ENCODE measurements at regions not wholly inside any gene's neighbourhood (a gene's known extent, or its start where the extent isn't known, plus 50 kb on each side); places are given as distances from the start of the nearest gene placed in this dataset.
"Not testable (repeated sequence)": the region's sequence is repeated elsewhere in the genome, so short reads cannot be mapped to it uniquely, and the experiment has no call there.

DNA sequence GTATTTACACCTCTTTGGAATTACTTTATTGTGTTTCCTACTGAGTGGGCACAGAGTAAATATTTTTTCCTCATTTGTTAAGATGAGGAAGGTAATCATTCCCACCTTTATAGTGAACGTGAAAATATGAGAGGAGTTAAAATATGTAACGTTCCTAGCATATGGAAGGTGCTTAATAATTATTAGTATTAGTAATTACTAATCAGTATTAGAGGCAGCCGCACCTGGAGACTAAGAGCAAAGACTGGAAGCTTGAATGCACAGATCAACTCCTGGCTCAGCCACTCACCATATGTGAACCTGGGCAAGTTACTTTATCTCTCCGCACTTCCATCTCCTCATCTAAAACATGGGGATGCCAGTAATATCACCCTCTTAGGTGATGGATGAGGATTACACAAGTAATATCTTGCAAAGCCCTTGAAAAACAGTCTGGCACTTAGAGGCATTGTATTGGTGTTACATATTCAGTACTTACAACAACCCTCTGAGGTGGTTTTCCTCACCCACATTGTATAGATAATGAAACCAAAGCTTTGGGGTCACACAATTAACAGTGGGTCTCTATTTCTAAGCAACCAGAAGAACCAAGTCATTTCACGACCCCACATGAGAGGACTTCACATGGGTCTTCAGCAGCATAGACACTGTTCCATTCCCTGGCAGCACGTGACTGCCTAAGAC, 100.3 kb upstream of the KCTD1 start:
- no peak for DNase-seq

DNA sequence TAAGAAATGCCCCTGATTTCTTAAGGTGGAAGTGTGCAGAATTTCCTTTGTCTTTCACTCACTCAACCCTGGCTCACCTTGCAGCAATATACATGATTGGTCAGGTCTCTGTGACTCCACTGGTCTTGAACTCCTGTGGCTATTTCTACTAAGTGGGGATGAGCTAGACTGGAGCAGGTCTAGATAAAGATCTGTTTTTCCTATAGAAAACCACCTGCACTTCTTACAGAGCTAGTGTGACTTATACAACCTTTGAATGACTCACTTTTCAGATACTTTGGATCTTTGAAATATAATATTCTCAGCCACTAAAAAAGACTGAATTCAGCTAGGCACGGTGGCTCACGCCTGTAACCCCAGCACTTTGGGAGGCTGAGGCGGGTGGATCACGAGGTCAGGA, 98.5 kb upstream of the KCTD1 start:
- no peak for DNase-seq

DNA sequence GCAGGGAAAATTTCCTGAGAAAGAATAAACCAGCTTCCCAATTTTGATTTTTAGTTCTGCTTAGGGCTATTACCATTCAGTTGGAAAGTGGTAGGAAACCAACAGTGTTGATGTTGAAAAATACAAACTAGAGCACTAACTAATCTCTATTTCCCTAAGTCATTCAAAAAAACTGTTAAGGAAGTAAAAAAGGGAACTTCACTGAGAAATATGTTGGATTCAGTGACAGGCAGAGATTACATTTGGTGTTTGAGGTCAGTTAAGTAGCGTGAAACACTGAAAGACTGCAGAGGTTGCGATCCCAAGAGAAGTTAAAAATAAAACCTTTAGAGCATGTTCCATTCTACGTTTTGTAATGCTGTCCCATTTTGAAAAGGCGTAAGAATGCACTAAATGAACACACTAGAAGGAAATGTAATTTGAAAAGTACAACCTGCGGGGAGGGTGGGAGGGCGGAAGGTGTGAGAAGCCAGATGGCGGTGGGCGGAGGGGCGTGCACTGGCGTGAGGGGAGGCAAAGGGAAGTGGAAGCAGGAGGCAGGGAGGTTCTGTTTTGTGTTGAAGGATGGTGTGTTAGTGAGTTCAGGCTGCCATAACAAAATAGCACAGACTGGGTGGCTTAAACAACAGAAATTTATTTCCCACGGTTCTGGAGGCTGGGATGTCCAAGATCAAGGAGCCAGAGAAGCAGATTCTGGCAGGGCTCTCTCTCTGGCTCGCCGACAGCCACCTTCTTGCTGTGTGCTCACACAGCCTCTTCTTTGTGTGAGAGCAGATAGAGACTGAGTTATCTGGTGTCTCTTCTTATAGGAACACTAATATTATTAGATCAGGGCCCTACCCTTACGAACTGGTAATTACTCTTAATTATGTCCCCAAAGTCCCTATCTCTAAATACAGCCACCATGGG, 94.3 kb upstream of the KCTD1 start:
- DNase-seq, result no peak

- no peak for DNase-seq
Measured at GRCh38 chr18:26640541-26640940, 92.2 kb upstream of the KCTD1 start.

GRCh38 chr18:26639149-26639548, 90.8 kb upstream of the KCTD1 start:
- DNase-seq, result no peak

DNA sequence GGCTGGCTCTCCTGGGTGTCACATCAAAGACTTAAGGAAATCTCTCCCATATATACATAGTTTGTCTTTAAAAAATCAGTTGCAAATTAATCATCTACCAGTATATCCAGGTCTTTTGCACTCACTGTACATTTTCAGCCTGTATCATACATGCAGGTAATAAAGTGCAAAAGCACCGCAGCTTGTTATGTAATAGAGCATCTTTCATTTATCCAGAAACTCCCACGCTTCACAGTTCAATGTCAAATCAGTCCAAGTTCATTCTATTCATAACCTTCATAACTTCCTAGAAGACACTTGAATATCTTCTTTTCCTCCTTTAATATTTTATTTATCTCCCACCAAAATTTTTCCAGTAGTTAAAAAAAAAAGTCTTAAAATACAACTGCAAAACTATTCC, 89.6 kb upstream of the KCTD1 start:
- DNase-seq, result no peak

GRCh38 chr18:26637324-26637723, 89.0 kb upstream of the KCTD1 start:
- DNase-seq, result no peak

DNA sequence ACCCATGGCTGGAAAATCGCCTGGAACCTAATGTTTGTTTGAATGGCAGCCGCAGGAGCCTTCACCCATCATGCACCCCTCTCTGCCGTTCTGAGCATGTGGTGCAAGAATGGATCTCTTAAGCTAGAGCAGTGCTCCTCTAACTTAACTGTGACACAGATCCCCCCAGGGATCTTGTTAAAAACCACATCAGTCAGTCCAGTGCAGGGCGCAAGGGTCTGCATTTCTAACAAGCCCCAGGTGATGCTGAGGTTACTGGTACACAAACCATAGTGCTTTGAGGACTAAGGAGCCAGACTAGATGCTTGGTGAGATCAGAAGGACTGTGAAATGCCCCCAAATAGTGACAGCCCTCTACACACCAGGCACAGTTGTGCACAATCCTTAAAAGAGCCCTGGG, 87.1 kb upstream of the KCTD1 start:
- DNase-seq, result no peak

DNA sequence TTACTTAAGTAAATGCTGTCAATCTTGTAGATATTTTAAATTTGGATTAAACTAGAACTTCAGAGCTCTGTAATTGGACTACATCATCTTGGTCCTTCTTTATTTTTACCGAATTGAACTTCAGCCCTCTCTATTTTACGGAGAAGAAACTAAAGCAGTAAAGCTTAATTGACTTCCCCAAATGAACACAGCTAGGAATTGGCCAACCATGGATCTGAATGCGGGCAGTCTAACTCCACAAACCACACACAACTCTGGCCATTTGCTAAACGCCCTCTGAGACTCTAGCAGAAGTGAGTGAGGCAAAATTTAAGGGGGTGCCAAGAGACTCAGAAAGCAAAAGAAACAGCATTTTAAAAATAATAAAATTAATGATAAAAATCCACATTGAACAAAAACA, 86.3 kb upstream of the KCTD1 start:
- DNase-seq, result no peak

DNA sequence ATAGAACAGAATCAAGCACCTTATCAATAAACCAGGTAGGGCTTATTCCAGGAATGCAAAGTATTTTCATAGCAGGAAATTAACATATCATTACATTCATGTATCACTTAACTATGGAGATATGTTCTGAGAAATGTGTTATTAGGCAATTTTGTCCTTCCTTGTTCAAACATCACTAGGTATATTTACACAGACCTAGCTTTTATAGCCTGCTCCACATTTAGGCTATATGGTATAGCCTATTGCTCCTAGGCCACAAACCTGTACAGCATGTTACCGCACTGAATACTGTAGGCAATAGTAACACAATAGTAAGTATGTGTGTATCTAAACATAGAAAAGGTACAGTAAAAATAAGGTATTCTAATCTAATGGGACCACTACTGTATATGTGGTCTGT, 82.8 kb upstream of the KCTD1 start:
- DNase-seq, result no peak

GRCh38 chr18:26630596-26630995, 82.2 kb upstream of the KCTD1 start:
- DNase-seq, result no peak

DNA sequence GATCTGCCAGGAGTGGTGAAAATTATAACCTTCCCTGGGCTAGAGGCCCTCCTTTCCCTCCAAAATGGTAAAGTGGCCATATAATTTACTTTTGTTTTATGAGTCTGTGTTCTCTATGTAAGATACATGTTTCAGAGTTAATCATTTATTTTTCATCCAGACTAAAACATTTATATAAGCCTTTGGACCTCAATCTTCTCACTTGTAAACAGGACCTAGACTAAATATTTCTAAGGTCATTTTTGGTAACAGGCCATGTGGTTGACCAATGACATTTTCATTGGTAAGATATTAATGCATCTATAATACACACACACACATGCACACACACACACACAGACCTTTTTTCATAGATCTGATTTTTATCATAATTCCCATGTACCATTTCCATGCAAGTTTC, 79.7 kb upstream of the KCTD1 start:
- no peak for DNase-seq

GRCh38 chr18:26624443-26624842, 76.1 kb upstream of the KCTD1 start:
- DNase-seq, result no peak

DNA sequence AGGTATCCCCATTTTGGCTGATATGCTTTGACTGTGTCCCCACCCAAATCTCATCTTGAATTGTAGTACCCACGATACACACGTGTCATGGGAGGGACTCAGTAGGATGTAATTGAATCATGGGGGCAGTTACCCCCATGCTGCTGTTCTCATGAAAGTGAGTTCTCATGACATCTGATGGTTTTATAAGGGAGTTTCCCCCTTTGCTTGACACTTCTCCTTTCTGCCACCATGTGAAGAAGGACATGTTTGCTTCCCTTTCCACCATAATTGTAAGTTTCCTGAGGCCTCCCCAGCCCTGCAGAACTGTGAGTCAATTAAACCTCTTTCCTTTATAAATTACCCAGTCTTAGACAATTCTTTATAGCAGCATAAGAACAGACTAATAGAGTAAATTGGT, 75.0 kb upstream of the KCTD1 start:
- not testable (repeated sequence) for DNase-seq

- no peak for DNase-seq
Measured at GRCh38 chr18:26621161-26622026, 73.0 kb upstream of the KCTD1 start.

- DNase-seq, result no peak
Measured at GRCh38 chr18:26619350-26619749, 71.0 kb upstream of the KCTD1 start.

DNA sequence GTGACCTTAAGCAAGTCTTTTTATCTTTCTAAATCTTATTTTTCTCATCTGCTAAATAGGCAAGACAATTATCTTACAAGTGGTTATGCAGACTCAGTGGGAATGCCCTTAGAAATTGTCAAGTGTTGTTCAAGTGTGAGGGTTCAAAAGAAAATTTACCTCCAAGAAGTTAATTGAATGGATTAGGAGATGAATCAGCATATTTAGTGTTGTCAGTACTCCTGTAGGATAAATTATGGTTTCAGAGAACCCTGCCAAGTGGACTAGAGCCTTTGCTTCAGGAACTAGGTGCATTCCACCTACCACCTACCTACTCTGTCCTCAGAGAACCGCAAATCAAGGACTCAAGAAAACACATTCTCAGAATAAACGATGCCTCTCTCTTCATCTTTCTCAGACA, 69.8 kb upstream of the KCTD1 start:
- DNase-seq, result no peak

GRCh38 chr18:26617151-26617554, 68.8 kb upstream of the KCTD1 start:
- peak; percentile 36 for DNase-seq

- DNase-seq, result no peak
Measured at GRCh38 chr18:26614374-26614773, 66.0 kb upstream of the KCTD1 start.

Measured in T1000 (cell line).